ENCODE measurements at regions not wholly inside any gene's neighbourhood (a gene's known extent, or its start where the extent isn't known, plus 50 kb on each side); places are given as distances from the start of the nearest gene placed in this dataset.

DNA sequence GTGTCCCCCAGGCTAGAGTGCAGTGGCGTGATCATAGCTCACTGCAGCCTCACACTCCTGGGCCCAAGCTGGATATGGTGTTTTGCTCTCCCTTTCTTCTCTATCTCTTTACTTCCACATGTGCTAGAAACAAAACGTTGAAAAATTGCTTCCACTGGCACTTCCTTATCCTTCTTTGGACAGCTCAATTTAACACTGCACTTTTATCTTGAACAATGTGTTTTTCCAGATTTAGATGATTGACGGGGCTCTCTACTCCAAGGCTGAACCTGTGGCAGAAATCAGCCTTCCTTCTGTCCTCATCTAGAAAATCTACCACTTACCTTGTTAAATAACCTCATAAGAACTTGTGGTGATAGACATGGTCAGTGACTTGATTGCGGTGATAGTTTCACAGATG lies 165.1 kb downstream of the DAD1 start:
- DNase-seq (ENCODE audit: low read depth): no peak
- H3K4me3 ChIP-seq (ENCODE audit: control insufficient read depth, low read depth, low read length): no peak overlapping the region
- TF ChIP-seq, protein P1, sequence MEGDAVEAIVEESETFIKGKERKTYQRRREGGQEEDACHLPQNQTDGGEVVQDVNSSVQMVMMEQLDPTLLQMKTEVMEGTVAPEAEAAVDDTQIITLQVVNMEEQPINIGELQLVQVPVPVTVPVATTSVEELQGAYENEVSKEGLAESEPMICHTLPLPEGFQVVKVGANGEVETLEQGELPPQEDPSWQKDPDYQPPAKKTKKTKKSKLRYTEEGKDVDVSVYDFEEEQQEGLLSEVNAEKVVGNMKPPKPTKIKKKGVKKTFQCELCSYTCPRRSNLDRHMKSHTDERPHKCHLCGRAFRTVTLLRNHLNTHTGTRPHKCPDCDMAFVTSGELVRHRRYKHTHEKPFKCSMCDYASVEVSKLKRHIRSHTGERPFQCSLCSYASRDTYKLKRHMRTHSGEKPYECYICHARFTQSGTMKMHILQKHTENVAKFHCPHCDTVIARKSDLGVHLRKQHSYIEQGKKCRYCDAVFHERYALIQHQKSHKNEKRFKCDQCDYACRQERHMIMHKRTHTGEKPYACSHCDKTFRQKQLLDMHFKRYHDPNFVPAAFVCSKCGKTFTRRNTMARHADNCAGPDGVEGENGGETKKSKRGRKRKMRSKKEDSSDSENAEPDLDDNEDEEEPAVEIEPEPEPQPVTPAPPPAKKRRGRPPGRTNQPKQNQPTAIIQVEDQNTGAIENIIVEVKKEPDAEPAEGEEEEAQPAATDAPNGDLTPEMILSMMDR (IDR thresholded peaks at IDR 0.05; ENCODE audit: control insufficient read depth, insufficient read depth, low read depth, low read length, missing control alignments): no peak

DNA sequence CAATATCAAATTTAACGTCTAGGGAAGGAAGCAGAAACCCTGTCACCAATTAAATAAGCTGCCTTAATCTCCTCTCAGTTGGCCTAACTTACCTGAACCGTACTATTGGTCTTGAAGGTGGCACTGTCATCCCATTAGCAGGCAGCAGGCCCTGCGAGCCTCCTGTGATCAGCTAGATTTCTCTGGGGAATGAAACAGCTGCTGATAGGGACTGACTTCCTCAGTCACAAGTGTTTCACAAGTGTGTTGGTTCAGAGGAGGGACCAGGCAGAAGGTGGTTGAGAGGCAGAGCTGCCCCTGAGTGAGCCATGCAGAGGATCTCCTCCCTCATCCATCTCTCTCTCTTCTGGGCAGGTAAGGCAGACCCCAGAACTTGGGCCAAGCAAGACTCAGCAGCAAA lies 166.8 kb downstream of the DAD1 start:
- H3K4me3 ChIP-seq (ENCODE audit: control insufficient read depth, low read depth, low read length): no peak overlapping the region
- TF ChIP-seq, protein P1 (IDR thresholded peaks at IDR 0.05; ENCODE audit: control insufficient read depth, insufficient read depth, low read depth, low read length, missing control alignments): no peak
- no peak for DNase-seq (ENCODE audit: low read depth)

DNA sequence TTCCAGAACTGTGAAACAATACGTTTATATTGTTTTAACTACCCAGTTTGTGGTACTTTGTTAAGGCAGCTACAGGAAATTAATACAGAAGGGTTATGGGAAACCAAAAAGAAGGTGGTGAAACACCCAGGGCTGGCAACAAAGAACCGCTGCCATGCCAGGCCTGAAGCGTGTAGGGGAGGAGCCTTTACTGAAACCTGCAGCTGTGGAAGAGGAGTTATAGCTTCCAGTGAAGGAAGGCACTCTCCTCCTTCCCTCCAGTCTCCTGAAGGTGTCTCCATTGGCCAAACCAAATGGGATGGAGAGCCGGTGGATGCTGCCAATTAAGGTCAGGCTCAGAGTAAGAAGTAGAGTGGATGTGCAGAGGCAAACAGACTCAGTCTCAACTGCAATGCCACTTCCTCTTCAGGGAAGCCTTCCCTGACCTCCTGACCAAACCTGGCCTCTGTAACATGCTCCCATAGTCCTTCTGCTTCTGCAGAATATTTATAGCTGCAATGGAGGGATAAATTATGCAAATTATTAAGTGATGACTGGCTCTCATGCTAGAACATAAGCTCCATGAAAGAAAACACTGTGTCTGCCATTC lies 168.3 kb downstream of the DAD1 start:
- no peak overlapping the region for H3K4me3 ChIP-seq (ENCODE audit: control insufficient read depth, low read depth, low read length)
- TF ChIP-seq, protein P1 (IDR thresholded peaks at IDR 0.05; ENCODE audit: control insufficient read depth, insufficient read depth, low read depth, low read length, missing control alignments): no peak
- DNase-seq (ENCODE audit: low read depth): no peak

DNA sequence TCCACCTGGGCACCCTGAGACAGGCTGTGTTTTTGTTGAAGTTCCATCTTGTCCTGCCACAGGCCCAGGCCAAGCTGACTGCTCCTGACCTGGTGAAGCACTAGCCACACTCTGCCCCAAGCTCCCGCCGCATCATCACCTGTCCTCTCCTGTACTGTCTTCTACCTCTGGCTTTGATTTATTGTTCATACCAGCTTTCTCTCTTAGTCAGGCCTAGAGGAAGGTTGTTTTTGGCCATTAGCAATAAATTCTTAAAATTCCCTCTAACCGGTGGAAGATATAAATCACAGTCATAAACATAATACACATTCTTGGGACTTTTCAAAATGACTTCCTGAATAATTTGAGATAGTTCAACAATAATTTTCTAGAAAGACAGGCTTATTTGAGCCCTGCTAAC lies 169.4 kb downstream of the DAD1 start:
- no peak for DNase-seq (ENCODE audit: low read depth)
- no peak overlapping the region for H3K4me3 ChIP-seq (ENCODE audit: control insufficient read depth, low read depth, low read length)
- TF ChIP-seq, protein P1 (IDR thresholded peaks at IDR 0.05; ENCODE audit: control insufficient read depth, insufficient read depth, low read depth, low read length, missing control alignments): no peak

DNA sequence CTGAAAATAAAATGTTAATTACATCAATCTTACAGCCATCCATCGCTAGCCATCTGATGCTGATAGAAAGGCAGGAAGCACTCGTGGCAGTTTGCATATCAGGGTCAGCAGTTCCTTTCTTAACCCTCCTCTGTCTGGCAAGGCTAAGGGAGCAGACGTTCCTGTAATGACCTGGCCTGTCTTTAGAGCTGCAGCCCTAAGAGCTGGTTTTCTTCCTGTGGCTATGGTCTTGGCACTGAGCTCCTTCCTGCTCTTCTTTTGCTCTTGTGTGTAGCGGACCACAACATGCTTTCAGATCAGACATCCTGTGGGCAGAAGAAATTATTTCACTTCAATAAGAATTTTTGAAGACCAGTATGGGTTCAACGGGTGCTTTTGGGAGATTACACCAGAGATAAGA lies 170.4 kb downstream of the DAD1 start:
- no peak for DNase-seq (ENCODE audit: low read depth)
- no peak overlapping the region for H3K4me3 ChIP-seq (ENCODE audit: control insufficient read depth, low read depth, low read length)
- TF ChIP-seq, protein P1 (IDR thresholded peaks at IDR 0.05; ENCODE audit: control insufficient read depth, insufficient read depth, low read depth, low read length, missing control alignments): no peak

DNA sequence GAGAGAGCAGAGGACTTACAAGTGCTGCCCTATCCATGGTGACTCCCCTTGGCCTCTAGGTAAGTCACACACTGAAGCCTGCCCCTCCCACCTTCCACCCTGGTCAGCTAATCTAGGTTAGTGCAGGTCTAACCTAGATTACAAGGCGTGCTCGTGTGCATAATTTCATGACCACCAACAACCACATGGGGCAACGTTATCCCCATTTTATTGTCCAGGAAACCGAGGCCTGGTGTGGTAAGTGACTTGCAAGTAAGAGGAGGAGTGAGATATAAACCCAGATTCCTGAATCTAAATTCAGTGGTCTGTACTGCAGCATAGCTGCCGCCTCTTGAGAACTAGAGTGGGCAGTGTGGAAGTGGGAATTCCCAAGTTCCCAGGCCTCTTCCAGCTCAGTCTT lies 171.1 kb downstream of the DAD1 start:
- TF ChIP-seq, protein P1 (IDR thresholded peaks at IDR 0.05; ENCODE audit: control insufficient read depth, insufficient read depth, low read depth, low read length, missing control alignments): no peak
- DNase-seq (ENCODE audit: low read depth): no peak
- no peak overlapping the region for H3K4me3 ChIP-seq (ENCODE audit: control insufficient read depth, low read depth, low read length)

DNA sequence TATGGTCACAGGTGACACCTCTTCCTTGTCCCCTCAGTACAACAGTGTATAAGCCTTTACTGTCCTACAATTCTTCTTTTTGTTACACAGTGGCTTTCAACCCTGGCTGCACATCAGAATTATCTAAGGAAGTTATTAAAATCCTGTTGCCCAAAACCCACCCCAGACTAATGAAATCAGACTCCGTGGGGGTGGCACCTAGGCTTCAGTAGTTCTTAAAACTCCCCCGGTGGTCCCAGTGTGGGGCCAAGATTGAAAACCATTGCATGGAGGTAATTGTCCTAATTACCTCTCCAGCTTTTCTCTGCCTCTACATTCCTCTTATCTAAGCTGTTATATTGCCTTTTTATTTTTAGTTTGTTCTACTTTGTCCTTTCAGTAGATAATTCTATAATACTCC lies 172.8 kb downstream of the DAD1 start:
- no peak overlapping the region for H3K4me3 ChIP-seq (ENCODE audit: control insufficient read depth, low read depth, low read length)
- DNase-seq (ENCODE audit: low read depth): no peak
- TF ChIP-seq, protein P1 (IDR thresholded peaks at IDR 0.05; ENCODE audit: control insufficient read depth, insufficient read depth, low read depth, low read length, missing control alignments): no peak

All from AG09309 (cell line).